GM04504 (cell line): ENCODE measurements at regions not wholly inside any gene's neighbourhood (a gene's known extent, or its start where the extent isn't known, plus 50 kb on each side); places are given as distances from the start of the nearest gene placed in this dataset.

ENCODE experiments used
- DNase-seq: peaks from one replicate; pipeline ENCODE4 v3.0.0-alpha.2; 2012; ENCODE audit warnings: low read depth

DNA sequence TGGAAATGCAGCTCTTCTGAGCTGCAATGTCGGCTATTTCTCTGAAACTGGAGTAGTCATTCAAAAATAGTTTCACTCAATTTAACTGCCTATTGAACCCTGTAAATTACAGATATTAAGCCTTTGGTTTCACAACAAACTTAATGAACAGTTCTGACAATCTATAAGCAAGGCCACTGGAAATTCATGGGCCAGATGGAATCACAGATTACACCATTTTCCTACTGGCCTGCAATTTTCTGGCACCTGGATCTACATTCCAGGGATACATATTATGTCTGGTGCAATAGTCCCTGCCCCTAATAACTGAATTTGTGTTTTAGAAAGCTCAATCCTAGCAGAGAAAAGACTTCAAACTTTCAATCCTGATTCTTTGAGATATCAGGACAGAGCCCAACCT, 551.7 kb downstream of the RNF144A start:
- no peak for DNase-seq

DNA sequence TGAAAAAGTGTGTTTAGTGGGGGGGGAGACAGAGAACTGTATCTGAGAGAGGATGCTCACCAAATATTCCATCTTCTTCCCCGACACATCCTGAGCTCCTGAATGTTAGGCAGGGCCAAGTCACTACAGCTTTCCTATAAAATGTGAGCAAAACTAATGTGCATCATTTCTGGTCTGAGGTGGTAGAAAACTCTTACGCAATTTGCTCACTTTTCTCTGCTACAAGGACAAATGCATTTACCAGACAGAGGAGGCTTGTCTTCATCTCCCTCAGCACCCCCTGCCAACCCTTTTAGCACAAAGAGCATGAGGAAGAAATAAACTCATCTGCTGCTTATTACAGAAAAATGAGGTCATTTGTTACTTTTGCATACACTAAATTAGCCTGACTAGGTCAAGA, 554.0 kb downstream of the RNF144A start:
- DNase-seq: no peak

DNA sequence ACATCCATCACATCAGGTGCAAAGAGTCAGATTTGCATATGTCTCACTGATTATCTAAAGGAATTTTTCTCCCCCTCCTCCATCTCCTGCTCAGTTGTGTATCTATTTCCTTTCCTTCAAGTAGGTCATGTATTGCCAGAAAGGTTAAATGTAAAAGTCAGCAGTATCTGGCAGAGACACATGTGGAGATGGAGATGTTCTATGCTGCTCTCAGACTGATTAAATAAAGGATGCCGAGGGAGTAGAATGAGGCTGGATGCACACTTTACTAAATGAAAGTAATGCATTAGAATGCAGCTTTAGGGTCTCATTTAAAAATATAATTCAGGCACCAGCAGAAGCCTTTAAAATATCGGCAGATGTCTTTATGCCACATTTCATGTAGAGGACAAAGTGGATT, 555.3 kb downstream of the RNF144A start:
- no peak for DNase-seq

DNA sequence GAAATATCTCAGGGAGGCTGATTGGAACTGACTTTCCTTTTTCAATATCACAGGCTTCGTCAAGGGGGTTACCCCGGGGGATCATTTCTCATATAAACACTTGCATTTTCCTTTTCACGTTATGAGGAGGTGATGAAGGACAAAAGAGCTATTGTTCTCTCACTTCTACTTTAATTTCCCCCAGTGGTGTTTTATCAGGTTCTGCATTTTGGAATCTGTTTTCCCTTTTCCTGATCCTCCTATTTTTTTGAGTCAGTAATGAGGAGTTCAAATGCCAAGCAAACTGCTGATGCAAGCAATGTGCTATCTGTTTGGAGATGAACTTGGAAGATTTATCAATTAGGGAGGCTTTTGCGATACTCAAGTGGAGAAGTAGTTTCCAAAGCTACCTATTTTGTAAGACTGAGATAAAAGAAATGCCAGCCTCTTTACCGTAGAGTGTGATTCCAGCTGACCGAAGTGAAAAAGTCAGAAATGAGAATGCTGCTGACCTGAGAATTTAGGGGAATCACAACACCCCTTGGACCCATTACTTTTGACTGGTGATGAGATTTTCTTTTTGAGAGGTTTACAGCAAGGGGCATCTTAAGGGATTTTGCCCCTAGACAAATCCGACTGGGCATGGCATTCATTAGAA, 556.0 kb downstream of the RNF144A start:
- no peak for DNase-seq

DNA sequence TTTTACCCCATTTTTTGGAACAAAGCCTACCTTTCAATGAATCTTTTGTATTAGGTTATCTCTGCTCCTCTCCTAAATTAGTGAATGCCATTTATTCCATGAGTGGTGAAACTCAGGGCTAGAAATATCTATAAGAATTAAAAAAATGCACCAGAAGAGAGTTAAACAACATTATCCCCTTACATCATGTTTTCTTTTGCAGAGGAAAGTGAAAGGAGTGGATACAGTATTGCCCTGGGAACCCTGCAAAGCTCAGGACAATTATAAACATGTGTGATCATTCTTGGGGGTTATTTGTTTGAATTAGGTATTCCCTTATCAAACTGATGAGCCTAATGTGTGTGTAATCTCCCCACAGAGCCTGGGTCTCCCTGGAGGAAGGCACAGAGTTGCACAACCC, 559.2 kb downstream of the RNF144A start:
- DNase-seq: no peak

DNA sequence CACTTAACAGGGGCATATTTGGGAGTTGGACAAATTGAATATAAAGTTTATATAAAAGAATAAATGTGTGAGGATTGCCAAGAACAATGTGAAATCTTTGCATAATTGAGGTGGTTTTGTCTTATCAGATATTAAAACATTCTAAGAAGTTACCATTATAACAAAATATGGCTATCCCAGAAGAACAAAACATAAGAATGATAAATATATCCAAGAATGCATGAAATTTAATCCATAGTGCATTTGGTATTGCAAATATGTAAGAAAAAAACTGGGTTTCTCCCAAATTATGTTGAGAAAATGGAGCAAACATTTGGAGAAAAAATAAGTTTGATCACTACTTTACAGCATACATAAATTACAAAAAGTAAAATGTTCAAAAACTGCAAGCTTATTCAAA, 562.4 kb downstream of the RNF144A start:
- DNase-seq: no peak

GRCh38 chr2:7480431-7480830, 563.2 kb downstream of the RNF144A start:
- DNase-seq: no peak

DNA sequence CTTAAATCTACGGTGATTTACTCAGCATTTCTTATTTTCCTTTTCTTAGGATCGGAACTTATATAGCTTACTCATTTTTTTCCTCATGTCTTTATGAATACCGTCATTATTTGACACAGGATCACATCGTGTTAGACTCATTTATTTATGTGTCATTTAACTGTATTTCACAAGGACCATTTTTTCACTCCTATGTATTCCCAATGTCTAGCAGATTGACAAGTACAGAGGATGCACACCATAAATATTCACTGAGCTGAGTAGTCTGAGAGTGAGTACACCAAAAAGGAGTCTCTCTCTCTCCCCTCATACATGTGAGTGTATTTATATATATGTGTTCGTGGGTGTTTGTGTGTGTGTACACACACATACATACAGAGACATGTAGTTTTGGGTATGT, 573.5 kb downstream of the RNF144A start:
- no peak for DNase-seq

DNA sequence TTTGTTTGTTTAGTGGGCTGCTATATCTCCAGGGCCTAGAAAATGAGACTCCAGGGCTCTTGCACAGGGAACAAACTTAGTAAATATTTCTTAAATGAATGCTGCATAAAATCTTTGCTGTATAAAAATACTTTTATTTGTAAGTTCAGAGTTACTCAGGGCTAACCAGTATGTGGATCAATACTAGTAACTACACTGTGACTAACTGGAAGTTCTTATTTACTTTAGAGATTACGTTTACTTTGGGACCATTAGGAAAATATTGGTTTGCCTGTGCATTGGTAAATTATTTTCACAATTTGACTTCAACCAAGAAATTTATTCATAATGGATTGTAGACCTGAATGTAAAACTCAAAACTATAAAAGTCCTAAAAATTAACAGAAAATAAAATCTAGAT, 575.5 kb downstream of the RNF144A start:
- no peak for DNase-seq

- DNase-seq: no peak
Observed at GRCh38 chr2:7497178-7497577, 580.0 kb downstream of the RNF144A start.

- DNase-seq: no peak
Observed at GRCh38 chr2:7499018-7499417, 581.8 kb downstream of the RNF144A start.

DNA sequence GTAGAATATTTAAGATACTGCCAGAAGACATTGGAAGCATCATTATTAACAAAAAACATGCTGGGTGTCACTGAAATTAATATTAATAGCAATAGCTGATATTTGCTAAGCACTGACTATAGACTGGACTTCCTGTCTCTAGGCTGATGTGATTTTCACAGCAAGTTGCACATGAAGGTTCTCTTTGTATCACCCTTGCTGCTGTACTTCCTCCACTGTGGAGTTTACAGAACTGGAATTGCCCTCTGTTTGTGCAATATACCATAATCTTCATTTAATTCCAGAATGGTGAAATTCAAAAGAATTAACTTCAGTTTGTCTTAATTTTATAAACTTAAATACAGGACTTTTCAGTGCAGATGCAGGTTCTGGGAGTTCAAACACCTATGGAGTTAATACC, 585.1 kb downstream of the RNF144A start:
- DNase-seq: no peak

GRCh38 chr2:7508296-7508943, 591.2 kb downstream of the RNF144A start:
- no peak for DNase-seq

- no peak for DNase-seq
Observed at GRCh38 chr2:7510353-7510752, 593.1 kb downstream of the RNF144A start.

DNA sequence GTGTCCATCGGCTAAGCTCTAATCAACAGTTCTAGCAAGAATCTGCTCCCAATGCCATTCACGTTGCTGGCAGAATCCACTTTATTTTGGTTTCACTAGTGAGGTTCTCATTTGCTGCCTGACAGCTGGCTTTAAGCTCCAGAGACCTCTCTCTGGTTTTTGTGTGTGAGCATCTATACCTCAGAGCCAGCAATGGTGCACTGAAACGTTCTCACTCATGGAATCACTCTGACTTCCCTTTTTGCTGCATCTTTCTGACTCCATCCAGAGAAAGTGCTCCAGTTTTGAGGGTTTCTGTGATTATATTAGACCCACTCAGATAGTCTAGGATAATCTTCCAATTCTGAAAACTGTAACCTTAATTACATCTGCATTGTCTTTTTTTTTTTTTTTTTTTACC, 596.6 kb downstream of the RNF144A start:
- no peak for DNase-seq

DNA sequence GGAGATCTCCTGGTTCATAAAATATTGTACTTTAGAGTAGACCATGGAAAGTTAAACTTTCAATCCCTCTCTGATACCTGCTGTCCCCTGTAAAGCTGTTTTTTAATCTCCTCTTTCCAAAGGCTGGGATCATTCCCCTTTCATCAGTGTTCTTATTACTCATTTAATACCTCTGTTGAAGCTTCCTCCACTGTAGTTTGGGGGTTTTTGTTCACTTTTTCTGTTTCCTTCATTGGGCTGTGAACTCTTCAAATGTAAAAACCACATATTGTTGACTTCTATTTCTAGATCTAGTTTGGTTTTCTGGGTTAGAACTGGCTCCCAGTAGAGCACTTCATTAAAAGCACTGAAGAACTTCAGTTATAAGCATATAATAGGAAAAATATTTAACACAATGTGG, 598.1 kb downstream of the RNF144A start:
- no peak for DNase-seq

GRCh38 chr2:7516484-7517063, 599.4 kb downstream of the RNF144A start:
- peak; percentile 55 for DNase-seq

- DNase-seq: peak; percentile 49
Observed at GRCh38 chr2:7517088-7517487, 599.9 kb downstream of the RNF144A start.

- no peak for DNase-seq
Observed at GRCh38 chr2:7517851-7518250, 600.6 kb downstream of the RNF144A start.

DNA sequence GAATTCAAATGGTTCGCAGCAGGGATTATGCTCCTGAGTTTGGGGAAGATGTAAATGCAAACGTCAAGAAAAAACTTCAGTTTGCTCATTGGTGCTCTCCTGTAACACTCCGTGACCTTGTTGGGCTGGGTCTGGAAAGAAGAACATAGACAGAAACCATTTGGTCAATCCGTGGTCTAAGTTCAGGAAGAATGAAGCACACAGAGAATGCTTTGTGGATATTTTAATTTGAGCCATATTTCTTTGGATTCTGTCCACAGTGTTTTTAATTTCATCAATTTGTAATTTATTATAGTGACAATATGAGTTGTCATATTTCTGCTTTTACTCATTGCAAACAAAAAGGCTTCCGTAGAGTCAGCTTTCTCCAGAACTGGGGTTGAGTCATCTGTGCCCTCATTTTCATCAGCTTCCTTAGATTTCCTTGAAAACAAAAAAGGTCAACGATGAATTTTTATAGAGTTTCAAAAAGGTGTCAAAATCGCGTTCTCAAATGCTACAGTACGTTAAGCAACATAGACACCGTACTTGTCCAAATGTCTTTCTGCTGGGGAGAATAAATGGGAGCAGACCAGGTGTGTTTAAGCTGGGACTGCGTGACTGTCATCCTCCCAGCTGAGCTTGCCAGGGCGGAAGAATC, 606.4 kb downstream of the RNF144A start:
- DNase-seq: peak; percentile 46

DNA sequence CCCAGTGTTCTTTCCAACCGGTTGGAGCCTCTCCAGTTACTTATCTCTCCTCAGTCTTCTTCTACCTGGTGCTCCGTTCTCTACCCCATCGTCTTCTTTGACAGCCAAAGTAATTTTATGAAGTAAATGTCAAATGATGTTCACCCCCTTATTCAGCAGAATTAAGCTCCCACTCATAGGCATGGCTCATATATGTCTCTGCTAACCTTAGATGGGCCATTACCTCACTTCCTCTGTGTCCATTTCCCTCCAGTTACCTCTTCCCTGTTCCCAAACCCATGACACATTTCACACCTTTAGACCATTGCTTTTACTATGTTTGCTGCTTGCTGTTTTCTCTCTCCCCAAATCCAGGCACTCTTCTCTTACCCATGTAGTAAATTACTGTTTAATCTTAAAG, 607.0 kb downstream of the RNF144A start:
- DNase-seq: no peak

GRCh38 chr2:7525746-7526145, 608.5 kb downstream of the RNF144A start:
- DNase-seq: no peak

DNA sequence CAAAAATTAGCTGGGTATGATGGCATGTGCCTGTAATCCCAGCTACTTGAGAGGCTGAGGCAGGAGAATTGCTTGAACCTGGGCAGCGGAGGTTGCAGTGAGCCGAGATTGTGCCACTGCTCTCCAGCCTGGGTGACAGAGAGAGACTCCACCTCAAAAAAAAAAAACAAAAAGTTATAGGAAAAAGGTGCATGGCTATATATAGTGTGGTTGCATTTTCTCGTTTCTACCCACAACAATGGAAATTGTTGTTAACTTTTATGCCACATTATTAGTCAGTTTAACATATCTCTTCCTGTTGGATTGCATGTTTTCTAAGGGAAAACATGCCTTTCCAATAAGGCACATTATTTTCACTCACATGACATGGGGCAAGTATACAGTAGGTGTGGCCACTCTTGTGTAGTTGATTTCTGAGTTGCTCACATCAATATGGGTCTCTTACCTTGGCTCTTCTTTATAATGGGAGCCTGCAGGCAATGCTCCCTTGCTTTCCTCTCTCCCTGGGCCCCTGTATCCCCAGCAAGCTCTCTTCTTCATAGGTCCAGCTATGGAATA, 610.0 kb downstream of the RNF144A start:
- no peak for DNase-seq
